IMR-90 (cell line): ENCODE measurements at regions not wholly inside any gene's neighbourhood (a gene's known extent, or its start where the extent isn't known, plus 50 kb on each side); places are given as distances from the start of the nearest gene placed in this dataset.

Source experiments
- ATAC-seq: fragments of 200-7000 bp; cut with Tn5 transposase; 2 replicates; pipeline ENCODE4 v1.9.1; 2020; ENCODE audit warnings: low read depth, mild to moderate bottlenecking, moderate library complexity
- BruUV-seq: library from RNA; stranded (reverse); fragments of 400-500 nt; replicated peaks from 2 replicates; lab custom pipeline; 2021; lab: Mats Ljungman, UMichigan
- CTCF ChIA-PET: fragments of 300-600 bp; formaldehyde crosslinking; extraction: SDS; loops from one replicate; lab custom pipeline; 2021; ENCODE audit warnings: antibody characterized with exemption; lab: Yijun Ruan, JAX
- POLR2A ChIA-PET: fragments of 300-600 bp; sonication (Branson Sonifier 250); formaldehyde crosslinking; loops from one replicate; lab custom pipeline; 2022; ENCODE audit warnings: antibody characterized with exemption; ENCODE audit not compliant: unreplicated experiment; lab: Charles Lee
- DNase-seq: peaks from one replicate; pipeline ENCODE4 v3.0.0; 2013
- H2AFZ ChIP-seq: replicated peaks from 2 replicates; pipeline ENCODE3; 2013; ENCODE audit warnings: low read length, mild to moderate bottlenecking; ENCODE audit not compliant: poor library complexity
- H2AK5ac ChIP-seq: 2 replicates; pipeline ENCODE4 v1.6.1; 2013; ENCODE audit warnings: low read depth, low read length, inconsistent platforms
- H2AK9ac ChIP-seq: replicated peaks from 2 replicates; pipeline ENCODE3; 2013; ENCODE audit warnings: mild to moderate bottlenecking, low read depth, low read length, moderate library complexity; ENCODE audit not compliant: poor library complexity
- H2BK120ac ChIP-seq: 2 replicates; pipeline ENCODE4 v1.6.1; 2013; ENCODE audit warnings: low read depth, low read length, inconsistent platforms
- H2BK15ac ChIP-seq: 3 replicates; pipeline ENCODE4 v1.6.1; 2013; ENCODE audit warnings: low read depth, low read length, inconsistent platforms
- H2BK20ac ChIP-seq: 2 replicates; pipeline ENCODE4 v1.6.1; 2013; ENCODE audit warnings: low read depth, mild to moderate bottlenecking, inconsistent platforms, low read length, moderate library complexity
- H2BK5ac ChIP-seq: 2 replicates; pipeline ENCODE4 v1.6.1; 2013; ENCODE audit warnings: mild to moderate bottlenecking, low read depth, low read length, inconsistent platforms; ENCODE audit not compliant: poor library complexity, severe bottlenecking
- H3K14ac ChIP-seq: replicated peaks from 2 replicates; pipeline ENCODE4 v1.6.1; 2013; ENCODE audit warnings: low read depth, low read length, inconsistent platforms
- H3K18ac ChIP-seq: 2 replicates; pipeline ENCODE4 v1.6.1; 2013; ENCODE audit warnings: low read depth, low read length, control low read depth
- H3K23ac ChIP-seq: 2 replicates; pipeline ENCODE4 v1.6.1; 2013; ENCODE audit warnings: low read depth, low read length, inconsistent platforms
- H3K27ac ChIP-seq: 2 replicates; pipeline ENCODE4 v1.5.1; 2013; ENCODE audit warnings: mild to moderate bottlenecking, control low read depth, low read length; ENCODE audit not compliant: insufficient read depth
- H3K27me3 ChIP-seq: 2 replicates; pipeline ENCODE4 v1.6.1; 2013; ENCODE audit warnings: low read length; ENCODE audit not compliant: control insufficient read depth, insufficient read depth
- H3K36me3 ChIP-seq: 2 replicates; pipeline ENCODE4 v1.6.1; 2013; ENCODE audit warnings: low read length, mixed read lengths; ENCODE audit not compliant: control insufficient read depth, insufficient read depth
- H3K4ac ChIP-seq: 2 replicates; pipeline ENCODE4 v1.6.1; 2013; ENCODE audit warnings: low read depth, low read length, inconsistent platforms
- H3K4me1 ChIP-seq: 2 replicates; pipeline ENCODE4 v1.6.1; 2013; ENCODE audit warnings: low read length, mixed read lengths; ENCODE audit not compliant: control insufficient read depth, insufficient read depth
- H3K4me2 ChIP-seq: 2 replicates; pipeline ENCODE4 v1.6.1; 2013; ENCODE audit warnings: low read depth, mild to moderate bottlenecking, control low read depth, low read length, moderate library complexity
- H3K4me3 ChIP-seq: 2 replicates; pipeline ENCODE4 v1.5.1; 2013; ENCODE audit warnings: low read depth, mild to moderate bottlenecking, control low read depth, low read length, moderate library complexity; ENCODE audit not compliant: insufficient read depth
- H3K56ac ChIP-seq: 2 replicates; pipeline ENCODE4 v1.6.1; 2013; ENCODE audit warnings: low read length, inconsistent platforms; ENCODE audit not compliant: insufficient read depth; ENCODE audit errors: extremely low read depth
- H3K79me1 ChIP-seq, 2 experiments: 2 replicates each; pipeline ENCODE4 v1.6.1; 2013; ENCODE audit warnings: low read length in 2 of 2, inconsistent platforms in 1 of 2, low read depth in 1 of 2
- H3K9ac ChIP-seq: 2 replicates; pipeline ENCODE4 v1.6.1; 2013; ENCODE audit warnings: low read depth, low read length, control low read depth
- H3K9me1 ChIP-seq: 2 replicates; pipeline ENCODE4 v1.6.1; 2013; ENCODE audit warnings: low read length, inconsistent platforms; ENCODE audit not compliant: insufficient read depth
- H3K9me3 ChIP-seq: 2 replicates; pipeline ENCODE4 v1.6.1; 2013; ENCODE audit warnings: low read length; ENCODE audit not compliant: control insufficient read depth, insufficient read depth
- H4K20me1 ChIP-seq: 2 replicates; pipeline ENCODE4 v1.6.1; 2013; ENCODE audit warnings: low read length, inconsistent platforms; ENCODE audit not compliant: insufficient read depth
- H4K5ac ChIP-seq: 2 replicates; pipeline ENCODE4 v1.6.1; 2013; ENCODE audit warnings: mild to moderate bottlenecking, low read depth, low read length, control low read depth
- H4K8ac ChIP-seq, 2 experiments: 2 replicates each; pipeline ENCODE4 v1.6.1; 2013; ENCODE audit warnings: low read depth in 2 of 2, low read length in 2 of 2, control low read depth in 1 of 2, inconsistent platforms in 1 of 2
- H4K91ac ChIP-seq: 2 replicates; pipeline ENCODE4 v1.6.1; 2013; ENCODE audit warnings: low read depth, low read length, inconsistent platforms; ENCODE audit not compliant: insufficient read depth
- BHLHE40 ChIP-seq: fragments of 150-350 bp; IDR thresholded peaks from 2 replicates; pipeline ENCODE4 v1.6.1; 2016; ENCODE audit warnings: mild to moderate bottlenecking, low read depth, low read length
- CEBPB ChIP-seq: IDR thresholded peaks from 2 replicates; pipeline ENCODE4 v1.6.1; 2012; ENCODE audit warnings: low read depth, low read length, improper control_type of control experiment
- CHD1 ChIP-seq: IDR thresholded peaks from 2 replicates; pipeline ENCODE4 v1.6.1; 2012; ENCODE audit warnings: low read depth, low read length, improper control_type of control experiment
- FOS ChIP-seq: fragments of 150-350 bp; IDR thresholded peaks from 2 replicates; pipeline ENCODE4 v1.6.1; 2016; ENCODE audit warnings: low read depth, low read length
- MAFK ChIP-seq: IDR thresholded peaks from 2 replicates; pipeline ENCODE4 v1.6.1; 2012; ENCODE audit warnings: low read depth, low read length, improper control_type of control experiment
- MAZ ChIP-seq: IDR thresholded peaks from 2 replicates; pipeline ENCODE4 v1.6.1; 2012; ENCODE audit warnings: low read depth, mild to moderate bottlenecking, low read length, improper control_type of control experiment, moderate library complexity, borderline replicate concordance
- MXI1 ChIP-seq: IDR thresholded peaks from 2 replicates; pipeline ENCODE4 v1.6.1; 2012; ENCODE audit warnings: low read depth, mild to moderate bottlenecking, low read length, moderate library complexity, borderline replicate concordance
- NFE2L2 ChIP-seq: fragments of 150-350 bp; IDR thresholded peaks from 2 replicates; pipeline ENCODE4 v1.6.1; 2016; ENCODE audit warnings: low read depth, mild to moderate bottlenecking, low read length
- POLR2A ChIP-seq: IDR thresholded peaks from 2 replicates; pipeline ENCODE4 v1.6.1; 2012; ENCODE audit warnings: mild to moderate bottlenecking, low read depth, low read length
- RAD21 ChIP-seq: IDR thresholded peaks from 2 replicates; pipeline ENCODE4 v1.6.1; 2012; ENCODE audit warnings: low read length, improper control_type of control experiment
- RCOR1 ChIP-seq: IDR thresholded peaks from 2 replicates; pipeline ENCODE4 v1.6.1; 2012; ENCODE audit warnings: mild to moderate bottlenecking, low read length, improper control_type of control experiment; ENCODE audit not compliant: insufficient replicate concordance
- RFX5 ChIP-seq: IDR thresholded peaks from 2 replicates; pipeline ENCODE4 v1.8.0; 2012; ENCODE audit warnings: low read depth, mild to moderate bottlenecking, low read length, moderate library complexity
- SMC3 ChIP-seq: fragments of 150-350 bp; IDR thresholded peaks from 2 replicates; pipeline ENCODE4 v1.6.1; 2016; ENCODE audit warnings: low read depth, mild to moderate bottlenecking, antibody characterized with exemption, low read length, moderate library complexity
- WGBS, 2 experiments: methylation state at CpG; one replicate each; pipeline versions ENCODE4 v1.1.5 to v1.1.7; 2013; ENCODE audit warnings: missing lambda C conversion rate in 2 of 2; ENCODE audit not compliant: insufficient read length in 1 of 2; ENCODE audit errors: extremely low coverage in 2 of 2; 5-methylcytosine and 5-hydroxymethylcytosine counted together
- dilution Hi-C: fragments of 300-500 bp; cut with HindIII; formaldehyde crosslinking; loops from one replicate; pipeline ENCODE4 v1.14.3; 2018; ENCODE audit warnings: low sequenced_read_pairs; ENCODE audit not compliant: unreplicated experiment
- in situ Hi-C: fragments of 300-500 bp; cut with MboI; formaldehyde crosslinking; loops from 3 replicates; pipeline ENCODE4 v1.14.3; 2019; ENCODE audit warnings: low sequenced_read_pairs, inconsistent platforms, mixed read lengths
- intact Hi-C: fragments of 100-400 bp; cut with micrococcal nuclease; formaldehyde crosslinking; loops from 2 replicates; pipeline ENCODE4 v1.10.0; 2022
- TF ChIP-seq, protein P1 (sequence below): fragments of 150-350 bp; IDR thresholded peaks from 2 replicates; pipeline ENCODE4 v1.6.1; 2016; ENCODE audit warnings: low read depth, mild to moderate bottlenecking, low read length, moderate library complexity, borderline replicate concordance
- TF ChIP-seq, protein P2 (sequence below): fragments of 150-350 bp; IDR thresholded peaks from 2 replicates; pipeline ENCODE4 v1.6.1; 2017; ENCODE audit warnings: mild to moderate bottlenecking, antibody characterized with exemption, low read length, low read depth
- TF ChIP-seq, protein P3 (sequence below): conservative IDR thresholded peaks from 2 replicates; pipeline ENCODE4 v1.5.1; 2012; ENCODE audit warnings: mild to moderate bottlenecking, low read depth, low read length, improper control_type of control experiment

DNA sequence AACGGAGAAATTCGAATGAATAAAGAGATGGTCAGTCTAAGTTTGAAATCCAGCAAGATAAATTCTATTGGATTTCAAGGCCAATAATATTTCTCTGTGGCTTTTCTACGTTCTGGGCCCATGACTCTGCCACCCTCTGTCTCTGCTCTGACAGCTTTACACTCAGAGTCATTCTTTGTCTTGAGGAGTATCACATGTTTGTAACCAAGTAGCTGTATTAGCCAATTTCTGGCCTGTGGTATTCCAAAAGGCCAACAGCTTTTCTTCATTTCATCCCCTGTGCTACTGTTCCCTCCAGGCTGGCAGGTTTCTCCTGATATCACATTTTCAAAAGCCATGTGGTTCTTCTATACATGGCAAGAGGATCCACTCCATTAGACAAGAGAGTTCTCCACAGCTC, 324.1 kb upstream of the CNTN4 start:
- H3K9ac ChIP-seq = no peak overlapping the region
- H3K4me3 ChIP-seq = no peak overlapping the region
- BruUV-seq = no TSS peak

More for the DNA sequence above, 324.1 kb upstream of the CNTN4 start:
- ChIA-PET POLR2A (no interaction called here), CTCF (no interaction called here)
- Histone ChIP-seq H3K27me3 (no peaks in the 10 kb centered on the region), H4K5ac (no peak overlapping the region), H4K20me1 (no peaks in the 10 kb centered on the region), H2BK120ac (no peak overlapping the region), H3K4me2 (no peak overlapping the region), H2BK5ac (no peak overlapping the region), H3K4me1 (no peaks in the 10 kb centered on the region), H3K79me1 (no peaks in the 10 kb centered on the region), H3K9me3 (peaks cover 3% of the 10 kb centered on the region), H3K27ac (no peak overlapping the region), H3K23ac (no peak overlapping the region), H2BK20ac (no peak overlapping the region), H2BK15ac (no peak overlapping the region), H3K36me3 (no peaks in the 10 kb centered on the region), H3K18ac (no peak overlapping the region), H2AFZ (no peak overlapping the region), H3K56ac (no peak overlapping the region), H3K14ac (no peak overlapping the region), H4K8ac (no peak overlapping the region), H2AK5ac (no peak overlapping the region), H2AK9ac (no peak overlapping the region), H3K4ac (no peak overlapping the region), H3K9me1 (no peaks in the 10 kb centered on the region), H4K91ac (no peak overlapping the region)
- dilution Hi-C loops (no loop called here), intact Hi-C loops (no loop called here), in situ Hi-C loops (no loop called here)
- no peak for TF ChIP-seq POLR2A
- TF ChIP-seq, protein P1, sequence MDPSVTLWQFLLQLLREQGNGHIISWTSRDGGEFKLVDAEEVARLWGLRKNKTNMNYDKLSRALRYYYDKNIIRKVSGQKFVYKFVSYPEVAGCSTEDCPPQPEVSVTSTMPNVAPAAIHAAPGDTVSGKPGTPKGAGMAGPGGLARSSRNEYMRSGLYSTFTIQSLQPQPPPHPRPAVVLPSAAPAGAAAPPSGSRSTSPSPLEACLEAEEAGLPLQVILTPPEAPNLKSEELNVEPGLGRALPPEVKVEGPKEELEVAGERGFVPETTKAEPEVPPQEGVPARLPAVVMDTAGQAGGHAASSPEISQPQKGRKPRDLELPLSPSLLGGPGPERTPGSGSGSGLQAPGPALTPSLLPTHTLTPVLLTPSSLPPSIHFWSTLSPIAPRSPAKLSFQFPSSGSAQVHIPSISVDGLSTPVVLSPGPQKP = no peak
- TF ChIP-seq, protein P2, sequence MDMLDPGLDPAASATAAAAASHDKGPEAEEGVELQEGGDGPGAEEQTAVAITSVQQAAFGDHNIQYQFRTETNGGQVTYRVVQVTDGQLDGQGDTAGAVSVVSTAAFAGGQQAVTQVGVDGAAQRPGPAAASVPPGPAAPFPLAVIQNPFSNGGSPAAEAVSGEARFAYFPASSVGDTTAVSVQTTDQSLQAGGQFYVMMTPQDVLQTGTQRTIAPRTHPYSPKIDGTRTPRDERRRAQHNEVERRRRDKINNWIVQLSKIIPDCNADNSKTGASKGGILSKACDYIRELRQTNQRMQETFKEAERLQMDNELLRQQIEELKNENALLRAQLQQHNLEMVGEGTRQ = no peak
- TF ChIP-seq CHD1 = no peak
- TF ChIP-seq MAFK = no peak
- TF ChIP-seq BHLHE40 = no peak
- TF ChIP-seq RAD21 = no peak
- TF ChIP-seq RCOR1 = no peak
- TF ChIP-seq FOS = no peak
- TF ChIP-seq, protein P3, sequence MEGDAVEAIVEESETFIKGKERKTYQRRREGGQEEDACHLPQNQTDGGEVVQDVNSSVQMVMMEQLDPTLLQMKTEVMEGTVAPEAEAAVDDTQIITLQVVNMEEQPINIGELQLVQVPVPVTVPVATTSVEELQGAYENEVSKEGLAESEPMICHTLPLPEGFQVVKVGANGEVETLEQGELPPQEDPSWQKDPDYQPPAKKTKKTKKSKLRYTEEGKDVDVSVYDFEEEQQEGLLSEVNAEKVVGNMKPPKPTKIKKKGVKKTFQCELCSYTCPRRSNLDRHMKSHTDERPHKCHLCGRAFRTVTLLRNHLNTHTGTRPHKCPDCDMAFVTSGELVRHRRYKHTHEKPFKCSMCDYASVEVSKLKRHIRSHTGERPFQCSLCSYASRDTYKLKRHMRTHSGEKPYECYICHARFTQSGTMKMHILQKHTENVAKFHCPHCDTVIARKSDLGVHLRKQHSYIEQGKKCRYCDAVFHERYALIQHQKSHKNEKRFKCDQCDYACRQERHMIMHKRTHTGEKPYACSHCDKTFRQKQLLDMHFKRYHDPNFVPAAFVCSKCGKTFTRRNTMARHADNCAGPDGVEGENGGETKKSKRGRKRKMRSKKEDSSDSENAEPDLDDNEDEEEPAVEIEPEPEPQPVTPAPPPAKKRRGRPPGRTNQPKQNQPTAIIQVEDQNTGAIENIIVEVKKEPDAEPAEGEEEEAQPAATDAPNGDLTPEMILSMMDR = no peak
- no peak for TF ChIP-seq NFE2L2
- TF ChIP-seq SMC3 = no peak
- TF ChIP-seq RFX5 = no peak
- TF ChIP-seq CEBPB = no peak
- no peak for TF ChIP-seq MAZ
- TF ChIP-seq MXI1 = no peak
- ATAC-seq (no peak), DNase-seq (no peak)
- no CpG with 5 or more reads among the region's 3 CpGs for WGBS, 2 experiments
